ENCODE measurements at regions not wholly inside any gene's neighbourhood (a gene's known extent, or its start where the extent isn't known, plus 50 kb on each side); places are given as distances from the start of the nearest gene placed in this dataset.

GRCh38 chr15:100734586-100734985 lies 132.2 kb downstream of the ASB7 start:
- H3K4me3 Mint-ChIP-seq: no peak overlapping the region
- H3K9me3 Mint-ChIP-seq: no peaks in the 10 kb centered on the region
- no peaks in the 10 kb centered on the region for H3K4me1 Mint-ChIP-seq
- H3K27me3 Mint-ChIP-seq (ENCODE audit: low read depth in 3 of 3): no peaks in the 10 kb centered on the region
- no peak overlapping the region for H3K27ac Mint-ChIP-seq
- DNase-seq: no peak
- H3K36me3 Mint-ChIP-seq: no peaks in the 10 kb centered on the region

- Mint-ChIP-seq H3K36me3 (no peaks in the 10 kb centered on the region), H3K27me3 (ENCODE audit: low read depth in 3 of 3) (peaks cover 0 to under 1% (median 0%) of the 10 kb centered on the region in 3 donors), H3K9me3 (no peaks in the 10 kb centered on the region), H3K4me1 (no peaks in the 10 kb centered on the region), H3K4me3 (no peak overlapping the region), H3K27ac (no peak overlapping the region)
- no peak for DNase-seq
Measured at GRCh38 chr15:100735129-100736053, 133.0 kb downstream of the ASB7 start.

- no peaks in the 10 kb centered on the region for H3K9me3 Mint-ChIP-seq
- H3K4me1 Mint-ChIP-seq: no peaks in the 10 kb centered on the region
Measured at GRCh38 chr15:100737214-100737613, 134.8 kb downstream of the ASB7 start.

DNA sequence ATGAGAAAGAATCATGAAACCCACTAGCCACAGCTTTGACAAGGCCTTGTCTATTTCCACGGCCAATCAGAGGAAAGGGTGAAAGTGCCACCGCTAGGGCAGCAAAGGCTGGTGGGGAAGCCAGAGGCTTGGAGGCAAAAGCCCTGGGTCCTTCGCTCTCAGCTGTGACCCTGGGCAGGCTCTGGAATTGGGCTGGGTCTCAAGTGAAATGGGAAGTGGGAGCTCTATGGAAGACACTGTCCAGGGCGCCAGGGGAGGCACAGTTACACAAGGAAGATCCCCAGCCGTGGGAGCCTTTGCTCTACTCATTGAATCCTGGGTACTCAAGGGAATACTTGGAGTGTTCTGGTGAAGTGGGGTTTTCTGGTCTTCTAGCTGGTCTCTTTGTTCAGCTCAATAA lies 136.2 kb downstream of the ASB7 start:
- H3K4me1 Mint-ChIP-seq: no peaks in the 10 kb centered on the region
- no peaks in the 10 kb centered on the region for H3K9me3 Mint-ChIP-seq
- H3K4me3 Mint-ChIP-seq: no peak overlapping the region
- no peaks in the 10 kb centered on the region for H3K36me3 Mint-ChIP-seq
- DNase-seq: no peak
- H3K27ac Mint-ChIP-seq: no peak overlapping the region
- peaks cover 2 to 3% (median 3%) of the 10 kb centered on the region in 3 donors for H3K27me3 Mint-ChIP-seq (ENCODE audit: low read depth in 3 of 3)

More at GRCh38 chr15:100737214-100737613, 134.8 kb downstream of the ASB7 start:
- peaks cover 0 to 3% (median 2%) of the 10 kb centered on the region in 3 donors for H3K27me3 Mint-ChIP-seq (ENCODE audit: low read depth in 3 of 3)
- no peak overlapping the region for H3K4me3 Mint-ChIP-seq
- no peak for DNase-seq
- no peaks in the 10 kb centered on the region for H3K36me3 Mint-ChIP-seq
- H3K27ac Mint-ChIP-seq: no peak overlapping the region

DNA sequence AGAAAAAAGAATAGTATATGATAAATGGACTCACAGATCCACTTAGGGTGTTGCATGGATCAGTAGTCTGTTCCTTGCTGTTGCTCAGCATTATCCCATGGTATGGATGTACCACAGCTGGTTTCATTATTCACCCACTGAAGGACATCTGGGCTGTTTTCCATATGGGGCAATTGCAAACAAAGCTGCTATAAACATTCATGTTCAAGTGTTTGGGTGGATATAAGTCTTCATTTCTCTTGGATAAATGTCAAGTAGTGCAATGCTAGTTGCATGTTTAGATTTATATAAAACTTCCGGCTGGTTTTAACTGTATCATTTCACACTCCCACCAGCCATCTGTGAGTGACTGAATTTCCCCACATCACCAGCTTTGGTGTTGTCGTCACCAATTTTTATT lies 137.7 kb downstream of the ASB7 start:
- no peaks in the 10 kb centered on the region for H3K36me3 Mint-ChIP-seq
- DNase-seq: no peak
- H3K4me3 Mint-ChIP-seq: no peak overlapping the region
- H3K27ac Mint-ChIP-seq: no peak overlapping the region
- H3K27me3 Mint-ChIP-seq (ENCODE audit: low read depth in 3 of 3): peaks cover 2 to 5% (median 3%) of the 10 kb centered on the region in 3 donors
- no peaks in the 10 kb centered on the region for H3K9me3 Mint-ChIP-seq
- H3K4me1 Mint-ChIP-seq: no peaks in the 10 kb centered on the region

DNA sequence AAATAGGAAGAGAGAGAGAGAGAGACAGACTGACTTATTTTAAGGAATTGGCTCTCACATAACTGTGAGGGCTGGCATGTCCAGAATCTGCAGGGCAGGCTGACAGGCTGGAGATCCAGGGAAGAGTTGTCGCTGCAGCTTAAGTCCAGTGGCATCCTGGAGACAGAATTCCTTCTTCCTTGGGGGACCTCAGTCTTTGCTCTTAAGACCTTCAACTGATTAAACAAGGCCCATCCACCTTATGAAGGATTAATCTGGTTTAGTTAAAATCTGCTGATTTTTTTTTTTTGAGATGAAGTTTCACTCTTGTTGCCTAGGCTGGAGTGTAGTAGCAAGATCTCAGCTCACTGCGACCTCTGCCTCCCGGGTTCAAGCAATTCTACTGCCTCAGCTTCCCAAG lies 128.0 kb upstream of the ALDH1A3 start:
- H3K9me3 Mint-ChIP-seq: peaks cover 4 to 17% (median 8%) of the 10 kb centered on the region in 6 donors
- no peaks in the 10 kb centered on the region for H3K4me1 Mint-ChIP-seq
- peaks cover 0 to 8% (median 8%) of the 10 kb centered on the region in 3 donors for H3K36me3 Mint-ChIP-seq
- peaks cover 2 to 4% (median 3%) of the 10 kb centered on the region in 3 donors for H3K27me3 Mint-ChIP-seq (ENCODE audit: low read depth in 3 of 3)
- H3K27ac Mint-ChIP-seq: no peak overlapping the region
- H3K4me3 Mint-ChIP-seq: no peak overlapping the region
- DNase-seq: no peak

DNA sequence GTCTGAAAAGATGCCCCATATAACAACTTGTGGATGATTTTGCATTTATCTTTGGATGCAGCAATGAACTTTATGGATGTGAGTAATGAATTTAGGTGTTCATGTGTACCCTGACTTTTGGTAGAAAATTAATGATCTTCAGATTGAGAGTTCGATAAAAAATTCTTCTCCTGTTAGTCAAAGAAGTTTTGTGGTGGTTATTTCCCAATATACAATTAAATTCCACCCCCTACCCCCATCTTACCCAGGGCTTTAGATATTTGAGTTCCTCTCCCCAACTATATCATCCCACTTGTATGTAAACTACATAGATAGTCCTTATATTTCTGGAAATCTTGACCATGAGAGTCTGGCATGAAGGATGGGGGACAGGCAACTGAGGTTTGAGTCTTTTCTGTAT lies 126.1 kb upstream of the ALDH1A3 start:
- H3K27me3 Mint-ChIP-seq (ENCODE audit: low read depth in 3 of 3): peaks cover 0 to 2% (median 0%) of the 10 kb centered on the region in 3 donors
- H3K9me3 Mint-ChIP-seq: peaks cover 0 to under 1% (median under 1%) of the 10 kb centered on the region in 6 donors
- no peaks in the 10 kb centered on the region for H3K36me3 Mint-ChIP-seq
- no peak overlapping the region for H3K27ac Mint-ChIP-seq
- H3K4me3 Mint-ChIP-seq: no peak overlapping the region
- no peaks in the 10 kb centered on the region for H3K4me1 Mint-ChIP-seq
- no peak for DNase-seq

DNA sequence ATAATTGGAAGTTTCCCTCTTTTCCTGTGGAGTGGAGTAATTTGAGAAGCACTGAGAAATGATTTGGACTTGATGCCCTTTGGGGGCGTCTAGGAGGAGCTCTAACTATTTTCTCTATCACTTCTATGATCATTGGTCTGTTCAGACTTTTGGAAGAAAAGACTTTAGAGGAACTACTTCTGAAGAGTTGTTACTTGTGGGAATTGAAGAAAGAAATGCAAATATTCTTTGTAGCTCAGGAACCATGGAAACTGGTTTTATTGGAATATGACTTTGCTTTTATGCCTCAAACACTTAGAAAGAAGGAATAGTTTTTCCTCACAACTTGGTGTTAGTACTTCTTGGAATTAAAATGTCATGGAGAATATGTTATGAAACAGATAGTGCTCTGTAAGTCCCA lies 122.0 kb upstream of the ALDH1A3 start:
- H3K36me3 Mint-ChIP-seq: no peaks in the 10 kb centered on the region
- peaks cover 0 to 1% (median 0%) of the 10 kb centered on the region in 6 donors for H3K9me3 Mint-ChIP-seq
- no peak overlapping the region for H3K27ac Mint-ChIP-seq
- DNase-seq: no peak
- no peak overlapping the region for H3K4me3 Mint-ChIP-seq
- H3K27me3 Mint-ChIP-seq (ENCODE audit: low read depth in 3 of 3): peaks cover 0 to 11% (median 6%) of the 10 kb centered on the region in 3 donors
- H3K4me1 Mint-ChIP-seq: no peaks in the 10 kb centered on the region

DNA sequence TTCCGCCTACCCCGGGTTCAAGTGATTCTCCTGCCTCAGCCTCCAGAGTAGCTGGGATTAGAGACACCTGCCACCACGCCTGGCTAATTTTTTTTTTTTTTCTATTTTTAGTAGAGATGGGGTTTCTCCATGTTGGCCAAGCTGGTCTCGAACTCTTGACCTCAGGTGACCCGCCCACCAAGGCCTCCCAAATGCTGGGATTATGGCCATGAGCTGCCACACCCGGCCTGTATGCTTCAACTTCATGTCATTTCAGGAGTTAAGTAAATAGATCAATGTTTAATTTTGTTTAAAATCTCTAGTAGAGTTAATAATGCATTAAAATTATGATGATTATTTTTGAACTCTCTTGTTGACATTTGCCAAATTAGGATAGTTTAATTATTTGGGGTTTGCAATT lies 121.1 kb upstream of the ALDH1A3 start:
- peaks cover 0 to 1% (median 0%) of the 10 kb centered on the region in 6 donors for H3K9me3 Mint-ChIP-seq
- H3K36me3 Mint-ChIP-seq: no peaks in the 10 kb centered on the region
- no peak overlapping the region for H3K27ac Mint-ChIP-seq
- peaks cover 0 to 11% (median 6%) of the 10 kb centered on the region in 3 donors for H3K27me3 Mint-ChIP-seq (ENCODE audit: low read depth in 3 of 3)
- no peak overlapping the region for H3K4me3 Mint-ChIP-seq
- no peak for DNase-seq
- H3K4me1 Mint-ChIP-seq: no peaks in the 10 kb centered on the region

DNA sequence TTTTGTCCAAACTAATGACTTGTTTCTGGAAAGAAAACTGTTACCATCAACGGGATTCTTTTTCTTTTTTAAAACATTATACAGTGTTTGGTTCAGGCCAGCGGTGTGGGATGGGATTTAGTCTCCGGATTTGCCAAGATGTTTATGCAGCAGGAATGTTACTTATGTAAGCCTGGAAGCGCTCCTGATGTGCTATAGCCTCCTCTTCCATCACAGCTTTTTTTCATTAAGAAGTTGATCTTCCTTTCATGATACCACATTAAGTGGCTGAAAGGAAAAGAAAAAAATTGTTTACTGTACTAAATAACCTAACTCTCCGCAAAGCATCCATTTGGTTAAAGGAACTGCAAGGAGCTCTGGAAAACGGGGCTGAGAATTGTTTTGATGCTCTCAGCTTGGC lies 120.5 kb upstream of the ALDH1A3 start:
- H3K9me3 Mint-ChIP-seq: peaks cover 0 to 1% (median 0%) of the 10 kb centered on the region in 6 donors
- H3K27me3 Mint-ChIP-seq (ENCODE audit: low read depth in 3 of 3): peaks cover 0 to 11% (median 6%) of the 10 kb centered on the region in 3 donors
- no peak for DNase-seq
- H3K36me3 Mint-ChIP-seq: no peaks in the 10 kb centered on the region
- H3K4me3 Mint-ChIP-seq: no peak overlapping the region
- H3K4me1 Mint-ChIP-seq: no peaks in the 10 kb centered on the region
- no peak overlapping the region for H3K27ac Mint-ChIP-seq

GRCh38 chr15:100759698-100760356 lies 119.8 kb upstream of the ALDH1A3 start:
- Mint-ChIP-seq H3K4me1 (no peaks in the 10 kb centered on the region), H3K9me3 (peaks cover 0 to 1% (median 0%) of the 10 kb centered on the region in 6 donors), H3K36me3 (no peaks in the 10 kb centered on the region), H3K27me3 (ENCODE audit: low read depth in 3 of 3) (peaks cover 0 to 11% (median 6%) of the 10 kb centered on the region in 3 donors), H3K4me3 (no peak overlapping the region), H3K27ac (no peak overlapping the region)
- no peak for DNase-seq

DNA sequence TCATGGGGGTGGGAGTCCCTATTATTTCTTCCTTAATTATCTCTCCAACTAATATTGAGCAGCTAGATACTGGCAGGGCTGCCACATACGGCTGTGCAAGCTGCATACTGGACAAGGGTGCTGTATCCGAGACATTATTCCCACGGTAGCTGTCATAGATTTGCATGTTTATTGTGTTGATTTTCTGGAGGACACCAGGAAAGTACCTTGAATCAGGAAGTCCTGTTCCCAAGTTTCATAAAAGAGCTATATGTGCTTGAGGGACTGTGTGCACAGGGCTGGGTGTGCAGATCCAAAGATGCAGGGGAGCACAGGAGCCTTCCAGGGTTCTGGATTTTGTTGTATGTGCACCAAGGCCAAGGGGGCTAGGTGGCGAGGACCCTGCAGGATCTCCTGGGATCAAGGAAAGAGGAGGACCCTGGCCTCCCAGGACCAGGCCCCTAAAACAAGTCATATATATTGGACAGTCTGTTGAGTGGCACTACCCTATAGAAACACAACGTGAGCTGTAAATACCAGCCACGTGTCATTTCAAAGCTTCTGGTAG lies 119.2 kb upstream of the ALDH1A3 start:
- DNase-seq: no peak
- H3K27ac Mint-ChIP-seq: no peak overlapping the region
- H3K36me3 Mint-ChIP-seq: no peaks in the 10 kb centered on the region
- H3K4me1 Mint-ChIP-seq: no peaks in the 10 kb centered on the region
- peaks cover 0 to 1% (median 0%) of the 10 kb centered on the region in 6 donors for H3K9me3 Mint-ChIP-seq
- H3K4me3 Mint-ChIP-seq: no peak overlapping the region
- peaks cover 0 to 11% (median 8%) of the 10 kb centered on the region in 3 donors for H3K27me3 Mint-ChIP-seq (ENCODE audit: low read depth in 3 of 3)

DNA sequence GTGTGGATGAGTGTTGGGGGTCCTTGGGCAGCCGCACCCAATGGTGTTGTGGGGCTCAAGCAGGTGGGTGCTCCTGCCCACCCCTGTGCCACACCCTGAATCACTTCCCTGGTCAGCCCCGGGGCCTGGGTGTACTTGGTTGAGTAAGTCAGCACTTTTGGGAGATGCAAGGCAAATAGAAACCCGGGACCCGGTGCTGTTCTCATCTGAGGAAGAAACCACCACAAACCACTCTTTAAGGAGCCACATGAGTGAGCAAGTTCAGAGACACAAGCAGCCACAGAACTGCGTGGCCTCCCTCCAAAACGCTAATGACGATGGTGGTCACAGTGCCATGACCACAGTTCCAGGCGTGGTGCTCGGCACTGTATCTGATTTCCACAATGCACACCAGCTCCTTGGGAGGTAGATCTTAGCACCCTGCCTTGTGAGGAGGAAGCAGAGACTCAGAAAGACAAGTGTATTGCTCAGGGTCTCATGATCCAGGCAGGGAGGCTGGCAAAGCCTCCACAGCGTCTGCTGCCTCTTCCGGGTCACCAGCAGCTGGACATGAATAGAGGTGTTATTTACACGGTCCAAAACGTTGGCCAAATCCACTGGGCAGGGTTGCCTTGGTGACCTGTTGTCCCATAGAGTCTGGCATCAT lies 118.2 kb upstream of the ALDH1A3 start:
- Mint-ChIP-seq H3K27ac (no peak overlapping the region), H3K4me3 (no peak overlapping the region), H3K4me1 (no peaks in the 10 kb centered on the region), H3K9me3 (peaks cover 0 to 1% (median 0%) of the 10 kb centered on the region in 6 donors), H3K27me3 (ENCODE audit: low read depth in 3 of 3) (peaks cover 0 to 11% (median 8%) of the 10 kb centered on the region in 3 donors), H3K36me3 (no peaks in the 10 kb centered on the region)
- no peak for DNase-seq
